Nephron progenitor cell (in vitro differentiated cells): ENCODE measurements at regions not wholly inside any gene's neighbourhood (a gene's known extent, or its start where the extent isn't known, plus 50 kb on each side); places are given as distances from the start of the nearest gene placed in this dataset.

ENCODE experiments used
- DNase-seq: peaks from one replicate; pipeline ENCODE4 v3.0.0; 2021
- H3K27ac Mint-ChIP-seq: 2 replicates; pipeline ENCODE4 v1.8.0; 2021; ENCODE audit warnings: mild to moderate bottlenecking, moderate library complexity, mixed read lengths
- H3K27me3 Mint-ChIP-seq: 2 replicates; pipeline ENCODE4 v1.8.0; 2021; ENCODE audit warnings: mild to moderate bottlenecking, low read depth, mixed read lengths; ENCODE audit not compliant: poor library complexity
- H3K36me3 Mint-ChIP-seq: 2 replicates; pipeline ENCODE4 v1.8.0; 2021; ENCODE audit warnings: low read depth, mixed read lengths
- H3K4me1 Mint-ChIP-seq: 2 replicates; pipeline ENCODE4 v1.8.0; 2021; ENCODE audit warnings: mixed read lengths
- H3K4me3 Mint-ChIP-seq: 2 replicates; pipeline ENCODE4 v1.8.0; 2021; ENCODE audit warnings: mild to moderate bottlenecking, moderate library complexity, mixed read lengths
- H3K9me3 Mint-ChIP-seq: 2 replicates; pipeline ENCODE4 v1.8.0; 2021; ENCODE audit warnings: mild to moderate bottlenecking, moderate library complexity, mixed read lengths
- CTCF ChIP-seq: fragments of 200-600 bp; sonication (generic); IDR thresholded peaks from 2 replicates; pipeline ENCODE4 v1.5.0; 2021; ENCODE audit warnings: antibody characterized with exemption

DNA sequence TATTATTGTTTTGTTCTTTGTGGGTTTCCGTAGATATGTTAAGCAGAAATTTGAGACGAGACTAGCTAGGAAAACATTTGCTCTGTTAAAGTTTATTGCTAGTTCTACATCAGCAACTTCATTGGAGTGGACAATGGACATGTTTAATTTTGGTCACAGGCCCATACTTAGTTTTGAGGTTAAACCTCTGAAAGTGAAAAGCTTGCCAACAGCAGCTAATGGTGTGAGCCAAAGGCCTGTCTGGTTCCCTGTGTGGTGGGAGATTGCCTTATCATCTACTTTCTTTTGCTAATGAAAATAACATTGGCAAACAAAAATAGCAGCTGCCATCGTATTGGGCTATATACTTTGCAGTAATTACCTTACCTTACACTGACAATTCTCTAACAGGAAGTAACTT is 388.4 kb upstream of the FZD8 start:
- Mint-ChIP-seq H3K4me1 (no peaks in the 10 kb centered on the region), H3K9me3 (peaks cover 4% of the 10 kb centered on the region), H3K27ac (no peak overlapping the region), H3K27me3 (no peaks in the 10 kb centered on the region), H3K4me3 (no peak overlapping the region), H3K36me3 (no peaks in the 10 kb centered on the region)
- no peak for DNase-seq
- TF ChIP-seq CTCF = no peak

DNA sequence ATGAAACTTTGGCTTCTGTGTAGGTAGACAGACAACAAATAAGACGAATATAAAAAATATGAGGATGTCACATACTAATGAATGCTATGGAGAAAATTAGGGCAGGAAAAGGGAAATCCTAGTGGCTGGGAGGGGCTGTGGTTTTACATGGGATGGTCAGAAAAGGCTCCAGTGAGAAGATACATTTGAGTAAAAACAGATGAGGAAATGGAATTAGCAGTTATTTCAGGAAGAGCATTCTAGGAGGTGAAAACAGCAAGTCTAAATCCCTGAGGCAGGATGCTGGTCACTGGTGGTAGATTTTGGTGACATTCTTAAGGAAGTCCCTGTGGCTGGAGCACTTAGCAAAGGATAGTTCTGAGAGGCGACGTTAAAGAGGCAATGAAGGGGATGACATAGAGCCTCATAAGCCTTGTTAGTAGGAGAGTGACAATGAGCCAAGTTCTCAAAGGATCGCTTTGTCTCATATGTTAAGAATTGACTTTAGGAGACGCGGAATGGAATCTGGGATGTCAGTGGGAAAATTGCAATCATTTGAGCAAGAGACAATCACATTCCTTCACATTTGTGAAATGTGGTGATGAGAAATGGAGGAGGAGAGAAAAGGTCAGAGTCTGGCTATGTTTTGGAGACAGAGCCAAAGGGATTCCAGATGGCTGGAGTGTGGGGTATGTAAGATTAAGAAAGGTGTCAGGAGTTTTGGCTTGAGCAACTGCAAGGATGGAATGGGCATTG is 384.7 kb upstream of the FZD8 start:
- DNase-seq = no peak
- Mint-ChIP-seq H3K4me1 (no peaks in the 10 kb centered on the region), H3K36me3 (no peaks in the 10 kb centered on the region), H3K4me3 (no peak overlapping the region), H3K27me3 (no peaks in the 10 kb centered on the region), H3K27ac (no peak overlapping the region), H3K9me3 (peaks cover 4% of the 10 kb centered on the region)
- no peak for TF ChIP-seq CTCF

GRCh38 chr10:36026081-36026480 is 384.0 kb upstream of the FZD8 start:
- H3K4me1 Mint-ChIP-seq = no peaks in the 10 kb centered on the region
- TF ChIP-seq CTCF = no peak
- no peak overlapping the region for H3K4me3 Mint-ChIP-seq
- no peaks in the 10 kb centered on the region for H3K36me3 Mint-ChIP-seq
- no peak for DNase-seq
- no peaks in the 10 kb centered on the region for H3K27me3 Mint-ChIP-seq
- peaks cover 4% of the 10 kb centered on the region for H3K9me3 Mint-ChIP-seq
- no peak overlapping the region for H3K27ac Mint-ChIP-seq

DNA sequence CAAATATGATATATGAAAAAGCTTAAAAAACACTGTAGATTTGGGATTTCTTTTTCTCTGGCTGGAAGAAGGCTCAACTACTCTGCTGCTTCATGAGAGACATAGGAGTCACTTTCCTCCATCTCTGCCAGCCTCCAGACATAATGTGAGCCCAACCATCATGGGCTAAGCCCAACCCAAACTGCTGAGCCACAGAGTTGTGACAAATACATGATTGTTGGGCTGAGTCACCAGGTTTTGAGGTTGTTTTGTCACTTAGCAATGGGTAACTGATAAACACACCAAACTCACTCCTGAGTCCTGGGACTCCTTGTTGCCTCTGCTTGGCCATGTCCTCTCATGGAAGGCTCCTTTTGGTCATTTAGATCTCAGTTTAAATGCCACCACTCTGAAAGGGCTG is 381.8 kb upstream of the FZD8 start:
- Mint-ChIP-seq H3K36me3 (no peaks in the 10 kb centered on the region), H3K4me3 (no peak overlapping the region), H3K27me3 (peaks cover 1% of the 10 kb centered on the region), H3K27ac (peak overlapping the region; percentile 12), H3K4me1 (peaks cover 3% of the 10 kb centered on the region), H3K9me3 (peaks cover 4% of the 10 kb centered on the region)
- no peak for DNase-seq
- no peak for TF ChIP-seq CTCF

DNA sequence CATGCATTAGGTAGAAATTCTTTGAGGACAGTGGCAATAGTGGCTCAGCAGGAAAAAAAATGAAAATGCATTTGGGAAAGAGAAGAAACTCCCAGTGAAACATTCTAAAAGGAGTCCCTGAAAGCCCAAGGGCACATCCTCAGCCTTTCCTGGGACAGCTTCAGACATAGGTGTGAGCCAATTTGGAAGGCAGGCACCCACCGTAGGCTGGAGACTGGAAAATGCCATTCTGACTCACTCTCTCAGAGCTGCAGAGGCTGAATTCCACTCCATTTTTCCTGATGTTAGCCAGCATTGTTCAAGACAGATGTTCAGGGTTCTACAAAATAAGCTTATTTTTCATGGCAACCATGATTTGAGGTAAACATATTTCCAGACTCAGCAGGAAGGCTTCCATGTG is 379.0 kb upstream of the FZD8 start:
- no peak for DNase-seq
- Mint-ChIP-seq H3K9me3 (peaks cover 2% of the 10 kb centered on the region), H3K27ac (no peak overlapping the region), H3K4me3 (no peak overlapping the region), H3K4me1 (peaks cover 9% of the 10 kb centered on the region), H3K36me3 (no peaks in the 10 kb centered on the region), H3K27me3 (peaks cover 2% of the 10 kb centered on the region)
- no peak for TF ChIP-seq CTCF

DNA sequence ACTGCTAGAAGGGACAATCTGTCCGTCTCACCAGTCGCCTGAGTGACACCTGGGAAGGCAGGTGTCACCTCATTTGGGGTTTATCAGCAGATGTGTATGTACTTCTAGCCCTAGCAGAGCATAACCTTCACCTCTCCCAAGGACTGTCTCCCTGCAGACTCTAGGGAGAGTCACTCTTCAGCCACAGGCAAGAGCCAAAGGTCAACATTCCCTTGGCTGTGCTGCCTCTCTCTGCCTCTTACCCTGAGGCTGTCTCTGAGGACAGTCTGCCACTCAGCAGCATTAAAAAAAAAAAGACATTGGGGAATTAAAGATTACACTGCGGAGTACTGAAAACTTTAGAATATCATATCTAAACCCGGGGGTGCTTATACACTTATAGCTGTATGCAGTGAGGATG is 377.7 kb upstream of the FZD8 start:
- no peak for TF ChIP-seq CTCF
- no peak for DNase-seq
- H3K27ac Mint-ChIP-seq = no peak overlapping the region
- H3K4me1 Mint-ChIP-seq = peaks cover 9% of the 10 kb centered on the region
- H3K4me3 Mint-ChIP-seq = no peak overlapping the region
- no peaks in the 10 kb centered on the region for H3K36me3 Mint-ChIP-seq
- H3K27me3 Mint-ChIP-seq = peaks cover 2% of the 10 kb centered on the region
- no peaks in the 10 kb centered on the region for H3K9me3 Mint-ChIP-seq
